ENCODE measurements at regions not wholly inside any gene's neighbourhood (a gene's known extent, or its start where the extent isn't known, plus 50 kb on each side); places are given as distances from the start of the nearest gene placed in this dataset.

GRCh38 chr2:154941379-154941778 is 242.9 kb downstream of the KCNJ3 start:
- TF ChIP-seq, protein P1, sequence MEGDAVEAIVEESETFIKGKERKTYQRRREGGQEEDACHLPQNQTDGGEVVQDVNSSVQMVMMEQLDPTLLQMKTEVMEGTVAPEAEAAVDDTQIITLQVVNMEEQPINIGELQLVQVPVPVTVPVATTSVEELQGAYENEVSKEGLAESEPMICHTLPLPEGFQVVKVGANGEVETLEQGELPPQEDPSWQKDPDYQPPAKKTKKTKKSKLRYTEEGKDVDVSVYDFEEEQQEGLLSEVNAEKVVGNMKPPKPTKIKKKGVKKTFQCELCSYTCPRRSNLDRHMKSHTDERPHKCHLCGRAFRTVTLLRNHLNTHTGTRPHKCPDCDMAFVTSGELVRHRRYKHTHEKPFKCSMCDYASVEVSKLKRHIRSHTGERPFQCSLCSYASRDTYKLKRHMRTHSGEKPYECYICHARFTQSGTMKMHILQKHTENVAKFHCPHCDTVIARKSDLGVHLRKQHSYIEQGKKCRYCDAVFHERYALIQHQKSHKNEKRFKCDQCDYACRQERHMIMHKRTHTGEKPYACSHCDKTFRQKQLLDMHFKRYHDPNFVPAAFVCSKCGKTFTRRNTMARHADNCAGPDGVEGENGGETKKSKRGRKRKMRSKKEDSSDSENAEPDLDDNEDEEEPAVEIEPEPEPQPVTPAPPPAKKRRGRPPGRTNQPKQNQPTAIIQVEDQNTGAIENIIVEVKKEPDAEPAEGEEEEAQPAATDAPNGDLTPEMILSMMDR (IDR thresholded peaks at IDR 0.05): no peak

DNA sequence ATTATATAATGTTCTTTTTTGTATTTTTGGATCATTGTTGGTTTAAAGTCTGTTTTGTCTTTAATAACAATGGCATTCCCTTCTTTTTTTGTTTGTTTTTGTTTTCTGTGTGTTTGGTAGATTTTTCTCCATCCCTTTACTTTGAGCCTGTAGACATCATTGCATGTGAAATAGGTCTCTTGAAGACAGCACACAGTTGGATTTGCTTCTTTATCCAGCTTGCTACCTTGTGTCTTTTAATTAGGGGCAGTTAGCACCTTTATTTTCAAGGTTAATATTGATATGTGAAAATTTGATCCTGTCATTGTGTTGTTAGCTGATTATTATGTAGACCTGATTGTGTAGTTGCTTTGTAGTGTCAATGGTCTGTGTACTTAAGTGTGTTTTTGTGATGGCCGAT is 235.7 kb downstream of the KCNJ3 start:
- TF ChIP-seq, protein P1 (IDR thresholded peaks at IDR 0.05): no peak

DNA sequence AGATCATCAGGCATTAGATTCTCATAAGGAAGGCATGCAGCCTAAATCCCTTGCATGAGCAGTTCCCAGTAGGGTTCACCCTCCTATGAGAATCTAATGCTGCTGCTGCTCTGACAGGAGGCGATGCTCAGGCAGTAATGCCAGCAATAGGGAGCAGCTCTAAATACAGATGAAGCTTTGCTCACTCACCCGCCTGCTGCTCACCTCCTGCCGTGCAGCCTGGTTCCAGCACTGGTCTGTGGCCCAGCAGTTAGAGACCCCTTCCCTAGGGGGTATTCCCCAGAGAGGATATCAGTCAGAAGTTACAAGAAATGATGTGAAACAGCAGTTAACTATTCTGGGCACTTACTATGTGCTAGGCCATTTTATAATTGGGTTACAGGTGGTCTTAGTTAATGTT is 226.0 kb downstream of the KCNJ3 start:
- TF ChIP-seq, protein P1 (IDR thresholded peaks at IDR 0.05): no peak

DNA sequence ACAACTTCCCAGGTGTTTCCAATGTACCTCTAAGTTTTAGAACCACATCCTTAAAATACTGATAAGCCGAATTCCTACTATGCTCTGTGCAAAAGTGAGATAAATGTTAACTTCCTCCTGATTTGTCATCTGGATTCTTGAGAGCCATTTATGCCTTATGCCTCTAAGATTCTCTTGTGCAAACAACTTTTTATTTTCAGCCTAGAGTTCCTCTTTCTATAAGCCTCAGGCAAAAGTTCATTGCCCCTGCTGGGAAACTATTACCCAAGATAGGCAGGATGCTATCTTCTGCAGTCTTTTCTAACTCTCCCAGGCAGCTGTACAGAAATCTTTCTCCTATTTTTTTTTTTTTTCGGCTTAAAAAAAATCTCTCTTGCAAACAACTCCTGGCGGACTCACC is 216.1 kb downstream of the KCNJ3 start:
- TF ChIP-seq, protein P1 (IDR thresholded peaks at IDR 0.05): no peak

DNA sequence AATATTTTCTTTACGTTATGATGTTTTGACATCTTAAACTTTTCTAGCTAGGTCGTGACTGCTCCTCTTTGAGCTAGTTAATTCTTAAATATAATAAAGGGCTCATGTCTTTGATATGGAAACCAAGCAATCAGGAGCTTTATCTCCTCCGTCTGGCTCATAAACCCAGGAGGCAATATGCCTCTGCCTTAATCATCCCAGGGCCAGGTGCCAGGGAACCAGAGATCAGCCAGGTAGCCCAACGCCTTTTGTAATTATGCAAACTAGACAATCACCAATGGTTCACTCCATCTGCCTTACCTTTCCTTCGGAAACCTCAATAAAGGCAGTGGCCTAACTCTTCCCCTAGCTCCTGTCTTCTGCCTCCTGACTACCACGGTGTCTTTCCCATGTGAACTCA is 213.7 kb downstream of the KCNJ3 start:
- TF ChIP-seq, protein P1 (IDR thresholded peaks at IDR 0.05): no peak

GRCh38 chr2:154911729-154912128 is 213.2 kb downstream of the KCNJ3 start:
- TF ChIP-seq, protein P1 (IDR thresholded peaks at IDR 0.05): no peak

- TF ChIP-seq, protein P1 (IDR thresholded peaks at IDR 0.05): no peak
Measured at GRCh38 chr2:154910701-154911100, 212.2 kb downstream of the KCNJ3 start.

DNA sequence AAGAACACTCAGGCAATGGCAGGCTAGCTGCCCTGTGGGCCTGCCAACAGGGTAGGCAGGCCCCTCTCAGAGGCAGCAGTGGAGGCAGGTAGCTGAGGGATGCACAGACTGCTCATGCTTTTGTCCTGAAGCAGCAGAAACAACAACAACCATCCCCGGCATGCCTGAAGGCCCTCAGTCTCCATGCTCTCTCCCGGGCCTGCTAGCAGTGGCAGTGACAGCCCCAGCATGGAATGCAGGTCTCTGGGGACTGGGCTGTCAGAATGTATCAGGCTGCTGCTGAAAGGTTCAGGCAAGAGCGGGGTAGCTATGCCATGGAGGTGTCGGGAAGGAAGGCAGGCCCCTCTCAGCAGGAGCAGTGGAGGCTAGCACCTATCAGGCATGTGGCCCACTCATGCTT is 209.8 kb downstream of the KCNJ3 start:
- TF ChIP-seq, protein P1 (IDR thresholded peaks at IDR 0.05): no peak
